HUDEP-2 (cell line): ENCODE measurements at regions not wholly inside any gene's neighbourhood (a gene's known extent, or its start where the extent isn't known, plus 50 kb on each side); places are given as distances from the start of the nearest gene placed in this dataset.
"Not testable (repeated sequence)": the region's sequence is repeated elsewhere in the genome, so short reads cannot be mapped to it uniquely, and the experiment has no call there.

Experiments used
- DNase-seq, 76 experiments: peaks; one replicate each; lab custom pipeline; 2025; ENCODE audit not compliant: unreplicated experiment in 76 of 76; lab: John Stamatoyannopoulos, UW

- no peak for DNase-seq
Observed at GRCh38 chr11:105432241-105432995, 177.5 kb upstream of the GRIA4 start.

GRCh38 chr11:105429096-105429910 lies 180.6 kb upstream of the GRIA4 start:
- no peak for DNase-seq

GRCh38 chr11:105407101-105407500 lies 202.8 kb upstream of the GRIA4 start:
- DNase-seq: no peak

GRCh38 chr11:105401269-105401809 lies 208.5 kb upstream of the GRIA4 start:
- no peak for DNase-seq

- DNase-seq: no peak
Observed at GRCh38 chr11:105399511-105399910, 210.4 kb upstream of the GRIA4 start.

GRCh38 chr11:105398636-105399035 lies 211.2 kb upstream of the GRIA4 start:
- no peak for DNase-seq

- DNase-seq: no peak
Observed at GRCh38 chr11:105393326-105393725, 216.5 kb upstream of the GRIA4 start.

GRCh38 chr11:105392556-105392955 lies 217.3 kb upstream of the GRIA4 start:
- DNase-seq: no peak

GRCh38 chr11:105389952-105390351 lies 219.9 kb upstream of the GRIA4 start:
- no peak for DNase-seq

- DNase-seq: no peak
Observed at GRCh38 chr11:105388006-105388405, 221.9 kb upstream of the GRIA4 start.

GRCh38 chr11:105381941-105382340 lies 227.9 kb upstream of the GRIA4 start:
- DNase-seq: no peak

- DNase-seq: no peak
Observed at GRCh38 chr11:105377870-105378269, 232.0 kb upstream of the GRIA4 start.

- no peak for DNase-seq
Observed at GRCh38 chr11:105372206-105372605, 232.6 kb upstream of the CARD18 start.

GRCh38 chr11:105371311-105371710 lies 231.7 kb upstream of the CARD18 start:
- no peak for DNase-seq

GRCh38 chr11:105368711-105369110 lies 229.1 kb upstream of the CARD18 start:
- DNase-seq: no peak

- no peak for DNase-seq
Observed at GRCh38 chr11:105367129-105367528, 227.6 kb upstream of the CARD18 start.

GRCh38 chr11:105361651-105362050 lies 222.1 kb upstream of the CARD18 start:
- DNase-seq: no peak

- no peak for DNase-seq
Observed at GRCh38 chr11:105357764-105358163, 218.2 kb upstream of the CARD18 start.

- DNase-seq: no peak
Observed at GRCh38 chr11:105357146-105357545, 217.6 kb upstream of the CARD18 start.

GRCh38 chr11:105349867-105350266 lies 210.3 kb upstream of the CARD18 start:
- not testable (repeated sequence) for DNase-seq

GRCh38 chr11:105344938-105345337 lies 205.4 kb upstream of the CARD18 start:
- no peak for DNase-seq
